ENCODE measurements at regions not wholly inside any gene's neighbourhood (a gene's known extent, or its start where the extent isn't known, plus 50 kb on each side); places are given as distances from the start of the nearest gene placed in this dataset.

DNA sequence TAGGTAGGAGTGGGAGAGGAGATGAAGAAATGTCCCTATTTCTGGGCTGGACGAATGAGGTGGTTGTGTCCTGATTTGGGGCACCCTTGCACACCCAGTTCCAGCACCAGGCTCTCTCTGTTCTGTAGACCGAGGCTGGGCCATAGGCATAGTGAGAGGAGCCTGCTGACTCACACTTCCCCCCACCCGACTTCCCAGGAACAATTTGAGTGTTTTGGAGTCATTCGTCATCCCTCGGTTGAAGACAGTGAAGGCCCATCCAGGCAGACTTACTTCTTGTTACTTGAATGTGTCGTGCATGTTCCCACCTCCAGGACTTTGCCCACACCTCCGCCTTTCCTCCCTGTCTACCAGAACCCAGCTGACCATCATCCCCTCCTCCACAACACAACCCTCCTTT, 179.1 kb downstream of the HAUS1 start:
- Histone ChIP-seq H3K27me3 (ENCODE audit: control insufficient read depth, insufficient read depth, low read length) (no peaks in the 10 kb centered on the region), H3K36me3 (ENCODE audit: control insufficient read depth, insufficient read depth, low read length) (no peaks in the 10 kb centered on the region), H3K4me3 (ENCODE audit: low read depth, low read length) (no peak overlapping the region)
- TF ChIP-seq, protein P1, sequence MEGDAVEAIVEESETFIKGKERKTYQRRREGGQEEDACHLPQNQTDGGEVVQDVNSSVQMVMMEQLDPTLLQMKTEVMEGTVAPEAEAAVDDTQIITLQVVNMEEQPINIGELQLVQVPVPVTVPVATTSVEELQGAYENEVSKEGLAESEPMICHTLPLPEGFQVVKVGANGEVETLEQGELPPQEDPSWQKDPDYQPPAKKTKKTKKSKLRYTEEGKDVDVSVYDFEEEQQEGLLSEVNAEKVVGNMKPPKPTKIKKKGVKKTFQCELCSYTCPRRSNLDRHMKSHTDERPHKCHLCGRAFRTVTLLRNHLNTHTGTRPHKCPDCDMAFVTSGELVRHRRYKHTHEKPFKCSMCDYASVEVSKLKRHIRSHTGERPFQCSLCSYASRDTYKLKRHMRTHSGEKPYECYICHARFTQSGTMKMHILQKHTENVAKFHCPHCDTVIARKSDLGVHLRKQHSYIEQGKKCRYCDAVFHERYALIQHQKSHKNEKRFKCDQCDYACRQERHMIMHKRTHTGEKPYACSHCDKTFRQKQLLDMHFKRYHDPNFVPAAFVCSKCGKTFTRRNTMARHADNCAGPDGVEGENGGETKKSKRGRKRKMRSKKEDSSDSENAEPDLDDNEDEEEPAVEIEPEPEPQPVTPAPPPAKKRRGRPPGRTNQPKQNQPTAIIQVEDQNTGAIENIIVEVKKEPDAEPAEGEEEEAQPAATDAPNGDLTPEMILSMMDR (IDR thresholded peaks at IDR 0.05; ENCODE audit: insufficient read depth, low read length, severe bottlenecking) = no peak
- DNase-seq (ENCODE audit: low read depth) = no peak
- FAIRE-seq = peak; percentile 47

DNA sequence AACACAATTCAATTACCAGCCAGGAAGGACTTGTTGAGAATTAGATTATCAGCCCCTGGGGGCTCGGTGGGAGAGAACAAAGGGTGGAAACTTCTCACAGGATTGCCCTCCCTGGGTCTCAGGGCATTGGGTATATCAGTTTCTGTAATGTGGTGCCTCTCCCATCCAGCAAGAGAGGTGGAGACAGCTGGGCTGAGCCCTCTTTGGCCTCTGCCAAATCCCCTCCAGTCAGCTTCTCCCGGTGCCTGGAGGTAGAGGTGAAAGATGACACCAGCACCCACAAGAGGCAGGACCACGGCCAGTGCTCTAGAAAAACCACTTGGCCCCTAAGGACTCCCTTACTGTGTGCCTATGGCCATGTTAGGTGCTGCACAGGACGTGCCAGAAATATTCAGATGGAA, 179.7 kb downstream of the HAUS1 start:
- Histone ChIP-seq H3K36me3 (ENCODE audit: control insufficient read depth, insufficient read depth, low read length) (no peaks in the 10 kb centered on the region), H3K27me3 (ENCODE audit: control insufficient read depth, insufficient read depth, low read length) (no peaks in the 10 kb centered on the region), H3K4me3 (ENCODE audit: low read depth, low read length) (no peak overlapping the region)
- FAIRE-seq = no peak
- no peak for DNase-seq (ENCODE audit: low read depth)
- TF ChIP-seq, protein P1 (IDR thresholded peaks at IDR 0.05; ENCODE audit: insufficient read depth, low read length, severe bottlenecking) = no peak

DNA sequence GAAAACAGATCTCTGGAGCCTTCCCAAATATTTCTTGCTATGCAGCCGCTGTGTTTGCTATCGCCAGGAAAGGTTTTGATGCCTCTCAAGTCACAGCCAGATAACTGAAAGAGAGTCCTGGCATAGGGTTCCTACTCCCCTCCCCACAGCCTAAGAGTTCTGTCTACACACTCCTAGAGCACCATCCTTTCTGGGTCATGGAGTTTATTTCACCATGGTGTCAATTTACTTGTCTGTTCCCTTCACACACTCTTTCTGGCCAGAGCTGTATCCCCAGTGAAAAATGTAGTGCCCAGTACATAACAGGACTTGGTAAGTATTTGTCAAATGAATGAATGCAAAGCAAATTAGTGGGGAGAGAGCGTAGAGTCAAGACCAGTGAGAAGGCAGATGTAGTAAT, 185.3 kb downstream of the HAUS1 start:
- Histone ChIP-seq H3K4me3 (ENCODE audit: low read depth, low read length) (no peak overlapping the region), H3K27me3 (ENCODE audit: control insufficient read depth, insufficient read depth, low read length) (no peaks in the 10 kb centered on the region), H3K36me3 (ENCODE audit: control insufficient read depth, insufficient read depth, low read length) (no peaks in the 10 kb centered on the region)
- no peak for FAIRE-seq
- TF ChIP-seq, protein P1 (IDR thresholded peaks at IDR 0.05; ENCODE audit: insufficient read depth, low read length, severe bottlenecking) = no peak
- no peak for DNase-seq (ENCODE audit: low read depth)

DNA sequence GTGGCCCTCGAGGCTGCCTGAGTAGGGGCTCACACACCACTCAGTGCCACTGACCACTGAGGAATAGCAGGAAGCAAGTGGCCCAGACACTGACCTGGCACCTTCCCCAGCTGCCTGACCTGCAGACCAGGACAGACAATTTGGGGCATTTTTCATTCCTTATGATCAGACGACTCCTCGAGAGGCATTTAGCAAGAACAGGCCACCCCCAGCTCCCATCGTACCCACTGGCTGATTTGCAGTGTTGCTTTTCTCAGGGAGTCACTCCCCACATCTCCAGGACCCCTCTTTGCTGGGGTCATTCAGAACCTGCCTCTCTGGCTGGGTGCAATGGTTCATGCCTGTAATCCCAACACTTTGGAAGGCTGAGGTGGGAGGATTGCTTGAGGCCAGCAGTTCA, 185.7 kb downstream of the HAUS1 start:
- no peak for FAIRE-seq
- H3K27me3 ChIP-seq (ENCODE audit: control insufficient read depth, insufficient read depth, low read length) = no peaks in the 10 kb centered on the region
- TF ChIP-seq, protein P1 (IDR thresholded peaks at IDR 0.05; ENCODE audit: insufficient read depth, low read length, severe bottlenecking) = no peak

DNA sequence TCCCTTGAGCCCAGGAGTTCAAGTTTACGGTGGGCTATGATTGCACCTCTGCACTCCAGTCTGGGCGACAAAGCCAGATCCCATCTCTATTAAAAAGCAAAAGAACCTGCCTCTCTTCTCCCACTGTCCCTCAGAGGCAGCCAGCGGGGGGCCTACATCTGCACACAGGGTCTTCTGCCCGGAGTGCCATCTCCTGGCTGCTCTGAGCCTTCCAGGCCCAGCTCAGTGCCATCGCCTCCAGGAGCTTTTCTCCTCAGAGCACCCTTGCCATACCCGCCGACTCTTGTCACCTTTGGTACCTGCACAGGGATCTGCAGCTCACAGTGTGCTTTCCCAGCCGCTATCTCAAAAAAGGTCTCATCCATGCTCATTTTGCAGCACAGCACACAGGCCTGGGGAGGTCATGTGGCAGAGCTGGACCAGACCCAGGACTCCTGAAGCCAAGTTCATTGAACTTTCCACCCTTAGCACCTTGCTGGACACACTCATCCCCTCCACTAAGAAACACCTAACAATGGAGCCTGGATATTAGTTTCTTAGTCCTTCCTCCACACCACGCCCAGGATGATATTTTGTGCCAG, 186.3 kb downstream of the HAUS1 start:
- FAIRE-seq = no peak

More for the DNA sequence above, 185.7 kb downstream of the HAUS1 start:
- DNase-seq (ENCODE audit: low read depth) = no peak
- no peak overlapping the region for H3K4me3 ChIP-seq (ENCODE audit: low read depth, low read length)
- no peaks in the 10 kb centered on the region for H3K36me3 ChIP-seq (ENCODE audit: control insufficient read depth, insufficient read depth, low read length)

More for the DNA sequence above, 186.3 kb downstream of the HAUS1 start:
- Histone ChIP-seq H3K4me3 (ENCODE audit: low read depth, low read length) (no peak overlapping the region), H3K36me3 (ENCODE audit: control insufficient read depth, insufficient read depth, low read length) (no peaks in the 10 kb centered on the region), H3K27me3 (ENCODE audit: control insufficient read depth, insufficient read depth, low read length) (no peaks in the 10 kb centered on the region)
- no peak for DNase-seq (ENCODE audit: low read depth)
- TF ChIP-seq, protein P1 (IDR thresholded peaks at IDR 0.05; ENCODE audit: insufficient read depth, low read length, severe bottlenecking) = no peak
